ENCODE measurements at regions not wholly inside any gene's neighbourhood (a gene's known extent, or its start where the extent isn't known, plus 50 kb on each side); places are given as distances from the start of the nearest gene placed in this dataset.

GRCh38 chr14:53444677-53445312 is 291.7 kb upstream of the DDHD1 start:
- no peak overlapping the region for H3K4me2 ChIP-seq (ENCODE audit: low read length)
- no peak overlapping the region for H3K27ac ChIP-seq (ENCODE audit: low read depth, low read length)
- no peak overlapping the region for H3K4me3 ChIP-seq (ENCODE audit: low read length)
- no peaks in the 10 kb centered on the region for H4K20me1 ChIP-seq (ENCODE audit: control insufficient read depth, insufficient read depth, low read depth, low read length)
- no peaks in the 10 kb centered on the region for H3K4me1 ChIP-seq (ENCODE audit: control insufficient read depth, low read length)
- H3K9me2 ChIP-seq (replicated peaks; ENCODE audit: control insufficient read depth, low read length): no peaks in the 10 kb centered on the region
- H3K79me2 ChIP-seq (ENCODE audit: control insufficient read depth, low read length): no peaks in the 10 kb centered on the region
- TF ChIP-seq EZH2phosphoT487 (IDR thresholded peaks at IDR 0.05; ENCODE audit: borderline replicate concordance, low read length): no peak
- TF ChIP-seq CTCF (IDR thresholded peaks at IDR 0.05; ENCODE audit: low read depth, low read length, poor library complexity, severe bottlenecking): no peak
- H3K36me3 ChIP-seq (ENCODE audit: control insufficient read depth, low read length): no peaks in the 10 kb centered on the region
- H3F3A ChIP-seq (ENCODE audit: control insufficient read depth, insufficient read depth): no peaks in the 10 kb centered on the region
- no peaks in the 10 kb centered on the region for H3K9me3 ChIP-seq (ENCODE audit: control insufficient read depth, insufficient read depth, low read length)
- no peaks in the 10 kb centered on the region for H3K27me3 ChIP-seq (ENCODE audit: control insufficient read depth, low read length)

DNA sequence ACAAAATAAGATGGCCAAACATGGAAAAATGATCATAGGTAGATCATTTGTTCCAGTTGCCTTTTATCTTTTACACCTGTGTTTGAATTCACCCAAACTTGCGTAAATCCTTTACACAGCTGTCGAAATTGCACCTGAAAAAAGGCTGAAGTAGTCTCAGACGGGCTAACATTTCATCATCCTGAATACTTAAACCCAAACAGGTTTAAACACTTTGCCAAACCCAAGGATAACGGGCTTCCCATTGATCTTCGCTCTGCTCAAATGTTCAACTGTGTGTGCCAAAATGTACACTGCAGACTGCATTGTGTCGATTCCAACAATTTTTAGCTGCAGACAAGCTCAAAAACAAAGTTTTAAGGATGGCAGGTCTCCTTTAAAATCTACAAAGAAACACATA is 288.7 kb upstream of the DDHD1 start:
- H3K79me2 ChIP-seq (ENCODE audit: control insufficient read depth, low read length): no peaks in the 10 kb centered on the region
- no peak overlapping the region for H3K27ac ChIP-seq (ENCODE audit: low read depth, low read length)
- H3K36me3 ChIP-seq (ENCODE audit: control insufficient read depth, low read length): no peaks in the 10 kb centered on the region
- TF ChIP-seq EZH2phosphoT487 (IDR thresholded peaks at IDR 0.05; ENCODE audit: borderline replicate concordance, low read length) (no peak), CTCF (IDR thresholded peaks at IDR 0.05; ENCODE audit: low read depth, low read length, poor library complexity, severe bottlenecking) (no peak)
- no peaks in the 10 kb centered on the region for H4K20me1 ChIP-seq (ENCODE audit: control insufficient read depth, insufficient read depth, low read depth, low read length)
- H3K4me3 ChIP-seq (ENCODE audit: low read length): no peak overlapping the region
- H3K27me3 ChIP-seq (ENCODE audit: control insufficient read depth, low read length): no peaks in the 10 kb centered on the region
- H3K4me2 ChIP-seq (ENCODE audit: low read length): no peak overlapping the region
- H3K4me1 ChIP-seq (ENCODE audit: control insufficient read depth, low read length): no peaks in the 10 kb centered on the region
- H3K9me2 ChIP-seq (replicated peaks; ENCODE audit: control insufficient read depth, low read length): no peaks in the 10 kb centered on the region
- H3K9me3 ChIP-seq (ENCODE audit: control insufficient read depth, insufficient read depth, low read length): no peaks in the 10 kb centered on the region
- H3F3A ChIP-seq (ENCODE audit: control insufficient read depth, insufficient read depth): no peaks in the 10 kb centered on the region

DNA sequence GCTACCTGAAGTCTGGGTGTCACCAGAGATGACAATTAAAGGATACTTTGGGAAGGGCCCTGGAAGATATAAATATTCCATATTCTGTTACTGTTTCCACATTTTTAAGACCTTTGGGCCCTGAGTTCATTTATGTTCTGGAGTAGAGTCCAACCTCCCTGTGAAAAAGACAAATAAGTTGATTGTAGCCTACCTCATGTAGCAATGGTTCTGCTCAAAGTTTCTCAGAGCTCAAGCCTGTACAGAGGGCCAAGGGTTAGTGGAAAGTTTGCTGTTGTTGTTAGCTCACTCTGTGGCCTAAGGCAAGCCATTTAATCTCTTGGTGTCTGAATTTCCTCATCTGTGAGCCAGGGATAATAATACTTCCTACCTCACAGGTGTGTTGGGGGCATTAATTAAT is 284.7 kb upstream of the DDHD1 start:
- Histone ChIP-seq H3K79me2 (ENCODE audit: control insufficient read depth, low read length) (no peaks in the 10 kb centered on the region), H3K4me3 (ENCODE audit: low read length) (no peak overlapping the region), H4K20me1 (ENCODE audit: control insufficient read depth, insufficient read depth, low read depth, low read length) (no peaks in the 10 kb centered on the region), H3K27ac (ENCODE audit: low read depth, low read length) (no peak overlapping the region), H3K9me2 (replicated peaks; ENCODE audit: control insufficient read depth, low read length) (no peaks in the 10 kb centered on the region), H3K4me2 (ENCODE audit: low read length) (no peak overlapping the region), H3K9me3 (ENCODE audit: control insufficient read depth, insufficient read depth, low read length) (no peaks in the 10 kb centered on the region), H3K27me3 (ENCODE audit: control insufficient read depth, low read length) (peaks cover 3% of the 10 kb centered on the region; the same call in 1 of the 2 replicates), H3K4me1 (ENCODE audit: control insufficient read depth, low read length) (no peaks in the 10 kb centered on the region), H3F3A (ENCODE audit: control insufficient read depth, insufficient read depth) (no peaks in the 10 kb centered on the region), H3K36me3 (ENCODE audit: control insufficient read depth, low read length) (no peaks in the 10 kb centered on the region)
- no peak for TF ChIP-seq EZH2phosphoT487 (IDR thresholded peaks at IDR 0.05; ENCODE audit: borderline replicate concordance, low read length)
- TF ChIP-seq CTCF (IDR thresholded peaks at IDR 0.05; ENCODE audit: low read depth, low read length, poor library complexity, severe bottlenecking): no peak

All from DOHH2 (cell line).